ENCODE measurements at regions not wholly inside any gene's neighbourhood (a gene's known extent, or its start where the extent isn't known, plus 50 kb on each side); places are given as distances from the start of the nearest gene placed in this dataset.

- H3K79me2 ChIP-seq (ENCODE audit: insufficient read depth, low read length), result no peaks in the 10 kb centered on the region
- WGBS (ENCODE audit: extremely low coverage, insufficient read length, low lambda C conversion rate), result no CpG with 5 or more reads among the region's 4 CpGs
- no peak overlapping the region for H2BK15ac ChIP-seq (ENCODE audit: low read depth, low read length)
- no peaks in the 10 kb centered on the region for H3K23me2 ChIP-seq (ENCODE audit: insufficient read length, low read depth, low read length, poor library complexity, severe bottlenecking)
- H2BK20ac ChIP-seq (ENCODE audit: low read depth, low read length, poor library complexity, severe bottlenecking), result no peak overlapping the region
- no peak overlapping the region for H4K8ac ChIP-seq (replicated peaks; ENCODE audit: insufficient read length, low read depth, low read length)
- H3K9me3 Mint-ChIP-seq, result no peaks in the 10 kb centered on the region
- no peaks in the 10 kb centered on the region for H4K20me1 ChIP-seq (ENCODE audit: control insufficient read depth, insufficient read depth, insufficient read length)
- no peak overlapping the region for H3K14ac ChIP-seq (ENCODE audit: insufficient read depth, low read length)
- no peaks in the 10 kb centered on the region for H3K36me3 Mint-ChIP-seq (ENCODE audit: insufficient read depth in 1 of 3, low read depth in 3 of 3)
- no peak overlapping the region for H2BK120ac ChIP-seq (ENCODE audit: low read depth, low read length, poor library complexity, severe bottlenecking)
- TF ChIP-seq CTCF (conservative IDR thresholded peaks at IDR 0.05), result no peak
- no peak overlapping the region for H3K27ac Mint-ChIP-seq
- H3T11ph ChIP-seq (ENCODE audit: low read length), result no peak overlapping the region
- H4K91ac ChIP-seq (ENCODE audit: insufficient read length, low read depth, low read length), result no peak overlapping the region
- H3K23ac ChIP-seq (ENCODE audit: insufficient read length, low read depth, low read length), result no peak overlapping the region
- H3K4me1 ChIP-seq (ENCODE audit: insufficient read depth, low read length), result no peaks in the 10 kb centered on the region
- no peak overlapping the region for H2AFZ ChIP-seq (ENCODE audit: low read length)
- no peak overlapping the region for H3K9ac ChIP-seq (ENCODE audit: extremely low read depth, insufficient read length, low read length)
- no peak overlapping the region for H4K5ac ChIP-seq (ENCODE audit: insufficient read length, low read depth, low read length)
- H3K56ac ChIP-seq (ENCODE audit: insufficient read length, low read depth, low read length), result no peak overlapping the region
- H3K4ac ChIP-seq (ENCODE audit: low read depth, low read length), result no peak overlapping the region
- H3K27me3 ChIP-seq (ENCODE audit: insufficient read depth, low read length), result no peaks in the 10 kb centered on the region
- no peak overlapping the region for H3K4me2 ChIP-seq (ENCODE audit: insufficient read depth, insufficient read length, low read length)
- no peak overlapping the region for H2AK5ac ChIP-seq (ENCODE audit: insufficient read length, low read length)
- no peak overlapping the region for H3K4me3 Mint-ChIP-seq
- H2BK5ac ChIP-seq (ENCODE audit: insufficient read length, low read length), result no peak overlapping the region
- no peak overlapping the region for H3K18ac ChIP-seq (ENCODE audit: insufficient read length, low read depth, low read length)
- no peaks in the 10 kb centered on the region for H3K79me1 ChIP-seq (ENCODE audit: insufficient read depth, low read depth, low read length, poor library complexity, severe bottlenecking)
- no peak for DNase-seq
- no peak overlapping the region for H3K27ac ChIP-seq (ENCODE audit: insufficient read length, low read depth, low read length)
- H3K27me3 Mint-ChIP-seq (ENCODE audit: low read depth), result no peaks in the 10 kb centered on the region
- H3K9me3 ChIP-seq (ENCODE audit: control insufficient read depth, low read depth, low read length), result no peaks in the 10 kb centered on the region
- peaks cover 0 to 3% of the 10 kb centered on the region in 2 experiments; a peak in 1 of 4 replicates for H3K4me1 Mint-ChIP-seq
- H2BK12ac ChIP-seq (ENCODE audit: insufficient read length, low read depth, low read length), result no peak overlapping the region
Measured at GRCh38 chr1:185603158-185603557, 131.0 kb upstream of the HMCN1 start.

Data from H9 (cell line).